ENCODE measurements at regions not wholly inside any gene's neighbourhood (a gene's known extent, or its start where the extent isn't known, plus 50 kb on each side); places are given as distances from the start of the nearest gene placed in this dataset.

DNA sequence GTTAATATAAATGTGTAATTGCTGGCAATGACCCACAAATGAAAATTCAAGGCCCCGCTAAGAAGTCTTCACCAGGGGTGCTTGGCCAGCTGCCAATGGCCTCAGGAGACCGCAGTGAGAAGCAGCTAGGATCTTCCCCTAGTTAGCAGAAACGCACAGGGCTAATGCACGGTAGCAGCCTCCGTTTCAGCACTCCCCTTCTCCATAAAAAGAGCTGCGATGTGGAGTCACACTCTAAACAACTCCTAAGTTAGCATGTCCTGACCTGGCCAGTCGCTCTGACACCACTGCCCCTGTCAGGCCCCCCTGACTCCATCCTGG is 139.0 kb downstream of the SEPTIN14 start:
- TF ChIP-seq GLIS3 (CRISPR knock-in tag; IDR thresholded peaks at IDR 0.05) (no peak), ZFP3 (CRISPR knock-in tag; IDR thresholded peaks at IDR 0.05) (no peak), ZFP30 (CRISPR knock-in tag; IDR thresholded peaks at IDR 0.05) (no peak), OSR1 (CRISPR knock-in tag; IDR thresholded peaks at IDR 0.05) (no peak), TOX (CRISPR knock-in tag; IDR thresholded peaks at IDR 0.05; ENCODE audit: borderline replicate concordance) (no peak), ARNTL (CRISPR knock-in tag; IDR thresholded peaks at IDR 0.05; ENCODE audit: borderline replicate concordance, low read depth) (no peak), SNAI2 (CRISPR knock-in tag; IDR thresholded peaks at IDR 0.05) (no peak), ZNF8 (CRISPR knock-in tag; IDR thresholded peaks at IDR 0.05) (no peak), ZNF565 (CRISPR knock-in tag; conservative IDR thresholded peaks at IDR 0.05; ENCODE audit: low read depth) (no peak)
- TF ChIP-seq, protein P1, sequence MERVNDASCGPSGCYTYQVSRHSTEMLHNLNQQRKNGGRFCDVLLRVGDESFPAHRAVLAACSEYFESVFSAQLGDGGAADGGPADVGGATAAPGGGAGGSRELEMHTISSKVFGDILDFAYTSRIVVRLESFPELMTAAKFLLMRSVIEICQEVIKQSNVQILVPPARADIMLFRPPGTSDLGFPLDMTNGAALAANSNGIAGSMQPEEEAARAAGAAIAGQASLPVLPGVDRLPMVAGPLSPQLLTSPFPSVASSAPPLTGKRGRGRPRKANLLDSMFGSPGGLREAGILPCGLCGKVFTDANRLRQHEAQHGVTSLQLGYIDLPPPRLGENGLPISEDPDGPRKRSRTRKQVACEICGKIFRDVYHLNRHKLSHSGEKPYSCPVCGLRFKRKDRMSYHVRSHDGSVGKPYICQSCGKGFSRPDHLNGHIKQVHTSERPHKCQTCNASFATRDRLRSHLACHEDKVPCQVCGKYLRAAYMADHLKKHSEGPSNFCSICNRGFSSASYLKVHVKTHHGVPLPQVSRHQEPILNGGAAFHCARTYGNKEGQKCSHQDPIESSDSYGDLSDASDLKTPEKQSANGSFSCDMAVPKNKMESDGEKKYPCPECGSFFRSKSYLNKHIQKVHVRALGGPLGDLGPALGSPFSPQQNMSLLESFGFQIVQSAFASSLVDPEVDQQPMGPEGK (CRISPR knock-in tag; IDR thresholded peaks at IDR 0.05; ENCODE audit: borderline replicate concordance), result no peak
- TF ChIP-seq, protein P2, sequence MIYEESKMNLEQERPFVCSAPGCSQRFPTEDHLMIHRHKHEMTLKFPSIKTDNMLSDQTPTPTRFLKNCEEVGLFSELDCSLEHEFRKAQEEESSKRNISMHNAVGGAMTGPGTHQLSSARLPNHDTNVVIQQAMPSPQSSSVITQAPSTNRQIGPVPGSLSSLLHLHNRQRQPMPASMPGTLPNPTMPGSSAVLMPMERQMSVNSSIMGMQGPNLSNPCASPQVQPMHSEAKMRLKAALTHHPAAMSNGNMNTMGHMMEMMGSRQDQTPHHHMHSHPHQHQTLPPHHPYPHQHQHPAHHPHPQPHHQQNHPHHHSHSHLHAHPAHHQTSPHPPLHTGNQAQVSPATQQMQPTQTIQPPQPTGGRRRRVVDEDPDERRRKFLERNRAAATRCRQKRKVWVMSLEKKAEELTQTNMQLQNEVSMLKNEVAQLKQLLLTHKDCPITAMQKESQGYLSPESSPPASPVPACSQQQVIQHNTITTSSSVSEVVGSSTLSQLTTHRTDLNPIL (CRISPR knock-in tag; IDR thresholded peaks at IDR 0.05; ENCODE audit: low read depth), result no peak
- TF ChIP-seq, protein P3, sequence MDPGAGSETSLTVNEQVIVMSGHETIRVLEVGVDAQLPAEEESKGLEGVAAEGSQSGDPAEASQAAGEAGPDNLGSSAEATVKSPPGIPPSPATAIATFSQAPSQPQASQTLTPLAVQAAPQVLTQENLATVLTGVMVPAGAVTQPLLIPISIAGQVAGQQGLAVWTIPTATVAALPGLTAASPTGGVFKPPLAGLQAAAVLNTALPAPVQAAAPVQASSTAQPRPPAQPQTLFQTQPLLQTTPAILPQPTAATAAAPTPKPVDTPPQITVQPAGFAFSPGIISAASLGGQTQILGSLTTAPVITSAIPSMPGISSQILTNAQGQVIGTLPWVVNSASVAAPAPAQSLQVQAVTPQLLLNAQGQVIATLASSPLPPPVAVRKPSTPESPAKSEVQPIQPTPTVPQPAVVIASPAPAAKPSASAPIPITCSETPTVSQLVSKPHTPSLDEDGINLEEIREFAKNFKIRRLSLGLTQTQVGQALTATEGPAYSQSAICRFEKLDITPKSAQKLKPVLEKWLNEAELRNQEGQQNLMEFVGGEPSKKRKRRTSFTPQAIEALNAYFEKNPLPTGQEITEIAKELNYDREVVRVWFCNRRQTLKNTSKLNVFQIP (CRISPR knock-in tag; IDR thresholded peaks at IDR 0.05; ENCODE audit: borderline replicate concordance, low read depth), result no peak
